MM.1S (cell line): ENCODE measurements at regions not wholly inside any gene's neighbourhood (a gene's known extent, or its start where the extent isn't known, plus 50 kb on each side); places are given as distances from the start of the nearest gene placed in this dataset.

Experiments used
- DNase-seq: peaks from one replicate; pipeline ENCODE4 v3.0.0-alpha.2; 2015
- H2AFZ ChIP-seq: fragments of 300-600 bp; sonication (generic); 2 replicates; pipeline ENCODE4 v1.6.0; 2016; ENCODE audit warnings: antibody characterized with exemption, low read length
- H3F3A ChIP-seq: fragments of 300-600 bp; sonication (generic); 2 replicates; pipeline ENCODE4 v1.6.1; 2016; ENCODE audit warnings: mild to moderate bottlenecking, antibody characterized with exemption, low read length, moderate library complexity, mixed read lengths; ENCODE audit not compliant: insufficient read depth
- H3K27ac ChIP-seq: fragments of 300-600 bp; sonication (generic); 2 replicates; pipeline ENCODE4 v1.5.1; 2016; ENCODE audit warnings: mild to moderate bottlenecking, low read length
- H3K27me3 ChIP-seq: fragments of 300-600 bp; sonication (generic); replicated peaks from 2 replicates; pipeline ENCODE4 v1.6.0; 2016; ENCODE audit warnings: low read length; ENCODE audit not compliant: insufficient read depth
- H3K36me3 ChIP-seq: fragments of 300-600 bp; sonication (generic); replicated peaks from 2 replicates; pipeline ENCODE4 v1.6.1; 2016; ENCODE audit warnings: mild to moderate bottlenecking, low read length, mixed read lengths; ENCODE audit not compliant: insufficient read depth
- H3K4me1 ChIP-seq: fragments of 300-600 bp; sonication (generic); 2 replicates; pipeline ENCODE4 v1.6.1; 2016; ENCODE audit warnings: low read length, mixed read lengths
- H3K4me2 ChIP-seq: fragments of 300-600 bp; sonication (generic); 2 replicates; pipeline ENCODE4 v1.6.0; 2016; ENCODE audit warnings: low read depth, low read length
- H3K4me3 ChIP-seq: fragments of 300-600 bp; sonication (generic); 2 replicates; pipeline ENCODE4 v1.5.1; 2016; ENCODE audit warnings: low read length, mixed read lengths
- H3K79me2 ChIP-seq: fragments of 300-600 bp; sonication (generic); 2 replicates; pipeline ENCODE4 v1.6.1; 2016; ENCODE audit warnings: mixed run types, low read length, mixed read lengths
- H3K9ac ChIP-seq: fragments of 300-600 bp; sonication (generic); 2 replicates; pipeline ENCODE4 v1.6.1; 2016; ENCODE audit warnings: low read length, mixed read lengths
- H3K9me2 ChIP-seq: fragments of 300-600 bp; sonication (generic); replicated peaks from 2 replicates; pipeline ENCODE4 v1.6.1; 2016; ENCODE audit warnings: mild to moderate bottlenecking, low read length, mixed read lengths; ENCODE audit not compliant: insufficient read depth
- H3K9me3 ChIP-seq: fragments of 300-600 bp; sonication (generic); replicated peaks from 2 replicates; pipeline ENCODE4 v1.6.1; 2016; ENCODE audit warnings: mild to moderate bottlenecking, low read length, mixed read lengths; ENCODE audit not compliant: insufficient read depth
- H4K20me1 ChIP-seq: fragments of 300-600 bp; sonication (generic); 2 replicates; pipeline ENCODE4 v1.6.1; 2016; ENCODE audit warnings: mild to moderate bottlenecking, low read length, moderate library complexity, mixed read lengths; ENCODE audit not compliant: insufficient read depth
- CTCF ChIP-seq: fragments of 300-600 bp; sonication (generic); IDR thresholded peaks from 2 replicates; pipeline ENCODE4 v1.5.1; 2016; ENCODE audit warnings: antibody characterized with exemption, low read length, mixed read lengths
- EZH2 ChIP-seq: fragments of 300-600 bp; sonication (generic); optimal IDR thresholded peaks from 2 replicates; pipeline ENCODE3; 2017; ENCODE audit warnings: low read depth, mild to moderate bottlenecking, antibody characterized with exemption, low read length, mixed read lengths
- EZH2phosphoT487 ChIP-seq: fragments of 300-600 bp; sonication (generic); IDR thresholded peaks from 2 replicates; pipeline ENCODE4 v1.6.1; 2018; ENCODE audit warnings: antibody characterized with exemption, low read length

- Histone ChIP-seq H3K9ac (no peak overlapping the region), H3K9me3 (no peaks in the 10 kb centered on the region)
- TF ChIP-seq EZH2 (no peak), EZH2phosphoT487 (no peak), CTCF (no peak)
Measured at GRCh38 chr4:119930546-119930945, 136.1 kb downstream of the MAD2L1 start.

DNA sequence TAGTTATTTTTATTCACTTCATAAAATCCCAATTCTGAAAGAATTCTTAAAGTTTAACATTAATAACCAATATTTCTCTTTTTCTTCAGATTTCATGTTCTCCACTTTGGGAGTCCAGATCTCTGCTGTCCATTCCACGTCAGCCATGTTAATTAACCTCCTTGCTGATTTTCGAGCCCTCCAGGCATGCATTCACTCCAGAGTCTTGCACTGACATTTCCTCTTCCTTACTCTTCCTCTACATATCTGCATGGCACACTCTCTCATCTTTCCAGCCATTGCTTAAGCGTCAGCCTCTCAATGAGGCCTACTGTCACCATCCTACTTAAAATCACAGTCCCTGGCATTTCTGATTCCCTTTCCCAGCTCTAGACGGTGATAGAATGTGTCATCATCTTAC lies 144.8 kb downstream of the MAD2L1 start:
- TF ChIP-seq EZH2 (no peak), EZH2phosphoT487 (no peak), CTCF (no peak)
- Histone ChIP-seq H2AFZ (no peak overlapping the region), H3F3A (no peaks in the 10 kb centered on the region), H3K36me3 (no peaks in the 10 kb centered on the region), H3K4me1 (no peaks in the 10 kb centered on the region), H3K27me3 (no peaks in the 10 kb centered on the region), H4K20me1 (no peaks in the 10 kb centered on the region), H3K79me2 (no peaks in the 10 kb centered on the region), H3K9ac (no peak overlapping the region), H3K4me3 (no peak overlapping the region), H3K27ac (no peak overlapping the region), H3K4me2 (no peak overlapping the region), H3K9me2 (no peaks in the 10 kb centered on the region), H3K9me3 (no peaks in the 10 kb centered on the region)
- DNase-seq, result no peak

More at GRCh38 chr4:119930546-119930945, 136.1 kb downstream of the MAD2L1 start:
- Histone ChIP-seq H3K4me3 (no peak overlapping the region), H3K36me3 (no peaks in the 10 kb centered on the region), H3K4me1 (no peaks in the 10 kb centered on the region), H3K27ac (no peak overlapping the region), H2AFZ (no peak overlapping the region), H3F3A (no peaks in the 10 kb centered on the region), H3K79me2 (no peaks in the 10 kb centered on the region), H3K4me2 (no peak overlapping the region), H4K20me1 (no peaks in the 10 kb centered on the region), H3K9me2 (no peaks in the 10 kb centered on the region), H3K27me3 (no peaks in the 10 kb centered on the region)
- DNase-seq, result no peak

DNA sequence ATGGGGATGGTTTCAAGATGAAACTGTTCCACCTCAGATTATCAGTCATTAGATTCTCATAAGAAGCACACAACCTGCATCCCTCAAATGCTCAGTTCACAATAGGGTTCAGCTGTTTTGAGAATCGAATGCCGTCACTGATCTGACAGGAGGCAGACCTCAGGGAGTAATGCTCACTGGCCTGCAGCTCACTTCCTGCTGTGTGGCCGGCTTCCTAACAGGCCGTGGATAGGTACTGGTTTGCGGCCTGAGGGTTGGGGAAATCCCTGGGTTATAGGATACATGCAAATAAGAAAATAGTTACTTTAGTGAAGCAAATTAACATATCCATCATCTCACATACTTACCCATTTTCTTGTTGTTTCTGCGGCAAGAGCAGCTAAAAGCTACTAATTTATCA lies 160.4 kb downstream of the MAD2L1 start:
- Histone ChIP-seq H3K27ac (no peak overlapping the region), H3F3A (no peaks in the 10 kb centered on the region), H3K4me1 (no peaks in the 10 kb centered on the region), H2AFZ (no peak overlapping the region), H3K79me2 (no peaks in the 10 kb centered on the region), H3K9ac (no peak overlapping the region), H3K4me3 (no peak overlapping the region), H3K9me2 (no peaks in the 10 kb centered on the region), H3K9me3 (no peaks in the 10 kb centered on the region), H3K4me2 (no peak overlapping the region), H3K36me3 (no peaks in the 10 kb centered on the region), H3K27me3 (no peaks in the 10 kb centered on the region), H4K20me1 (no peaks in the 10 kb centered on the region)
- no peak for TF ChIP-seq EZH2phosphoT487
- TF ChIP-seq EZH2, result no peak
- TF ChIP-seq CTCF, result no peak
- no peak for DNase-seq
